Endothelial cell of umbilical vein (primary cell): ENCODE measurements at regions not wholly inside any gene's neighbourhood (a gene's known extent, or its start where the extent isn't known, plus 50 kb on each side); places are given as distances from the start of the nearest gene placed in this dataset.

ENCODE experiments used
- BruUV-seq: library from RNA; stranded (reverse); fragments of 400-500 nt; replicated peaks from 2 replicates; lab custom pipeline; 2021; lab: Mats Ljungman, UMichigan
- CTCF ChIA-PET: fragments of 300-600, 350-600 bp; sonication (Branson Sonifier 250); formaldehyde crosslinking; loops from one replicate; lab custom pipeline; 2021; ENCODE audit warnings: antibody characterized with exemption, inconsistent platforms; lab: Charles Lee
- POLR2A ChIA-PET: fragments of 300-600, 350-600 bp; sonication (Branson Sonifier 250); formaldehyde crosslinking; loops from one replicate; lab custom pipeline; 2021; ENCODE audit warnings: antibody characterized with exemption, inconsistent platforms; lab: Charles Lee
- DNase-seq: peaks from one replicate; pipeline ENCODE4 v3.0.0-alpha.2; 2011; ENCODE audit warnings: low read depth, low spot score
- FAIRE-seq: peaks from 2 replicates; lab custom pipeline; 2011; peaks lifted over from hg19 to GRCh38; lab: Jason Lieb, UNC
- H2AFZ ChIP-seq: 2 replicates; pipeline ENCODE4 v1.6.0; 2012; ENCODE audit warnings: low read depth, low read length, control low read depth, inconsistent platforms
- H3K27ac ChIP-seq: 2 replicates; pipeline ENCODE4 v1.5.1; 2011; ENCODE audit warnings: low read depth, mild to moderate bottlenecking, control low read depth, low read length, moderate library complexity; ENCODE audit not compliant: insufficient read depth
- H3K27me3 ChIP-seq, 2 experiments: 2 replicates each; pipeline versions ENCODE4 v1.6.0 to v1.6.1; 2011; ENCODE audit warnings: low read length in 2 of 2, mixed read lengths in 1 of 2; ENCODE audit not compliant: control insufficient read depth in 2 of 2, insufficient read depth in 2 of 2
- H3K36me3 ChIP-seq, 2 experiments: 2 replicates in 1 of 2; 3 replicates in 1 of 2; pipeline ENCODE4 v1.5.1; 2011; ENCODE audit warnings: low read length in 2 of 2, mild to moderate bottlenecking in 1 of 2, moderate library complexity in 1 of 2; ENCODE audit not compliant: control insufficient read depth in 2 of 2, insufficient read depth in 2 of 2; ENCODE audit errors: extremely low read depth in 1 of 2
- H3K4me1 ChIP-seq: 3 replicates; pipeline ENCODE4 v1.5.1; 2011; ENCODE audit warnings: mild to moderate bottlenecking, low read length; ENCODE audit not compliant: control insufficient read depth, insufficient read depth; ENCODE audit errors: extremely low read depth
- H3K4me2 ChIP-seq: 2 replicates; pipeline ENCODE4 v1.6.1; 2011; ENCODE audit warnings: low read length, control low read depth, mixed read lengths; ENCODE audit not compliant: insufficient read depth
- H3K4me3 ChIP-seq, 3 experiments: fragments of 200-600 bp in 1 of 3; sonication (generic), shearing (Covaris generic) in 1 of 3; replicated peaks in 1 of 3; 2 replicates each; pipeline ENCODE4 v1.5.1; 2011 to 2016; ENCODE audit warnings: control low read depth in 3 of 3, low read length in 3 of 3, mild to moderate bottlenecking in 2 of 3, inconsistent platforms in 1 of 3, low read depth in 1 of 3, moderate library complexity in 1 of 3; ENCODE audit not compliant: insufficient read depth in 1 of 3
- H3K79me2 ChIP-seq: 2 replicates; pipeline ENCODE4 v1.6.0; 2012; ENCODE audit warnings: low read length, inconsistent platforms; ENCODE audit not compliant: control insufficient read depth, insufficient read depth
- H3K9ac ChIP-seq: replicated peaks from 2 replicates; pipeline ENCODE3; 2011; ENCODE audit warnings: low read length, control low read depth; ENCODE audit not compliant: insufficient read depth; ENCODE audit errors: extremely low read depth
- H3K9me1 ChIP-seq: replicated peaks from 3 replicates; pipeline ENCODE4 v1.6.0; 2011; ENCODE audit warnings: mild to moderate bottlenecking, low read length; ENCODE audit not compliant: control insufficient read depth, insufficient read depth; ENCODE audit errors: extremely low read depth
- H3K9me3 ChIP-seq: replicated peaks from 2 replicates; pipeline ENCODE4 v1.5.1; 2012; ENCODE audit warnings: low read length, inconsistent platforms; ENCODE audit not compliant: control insufficient read depth, insufficient read depth
- H4K20me1 ChIP-seq: replicated peaks from 2 replicates; pipeline ENCODE3; 2011; ENCODE audit warnings: mild to moderate bottlenecking, low read length; ENCODE audit not compliant: control insufficient read depth, insufficient read depth; ENCODE audit errors: extremely low read depth
- CTCF ChIP-seq, 2 donors: IDR thresholded peaks; 1 replicate in 1 of 2; 2 replicates in 1 of 2; pipeline ENCODE4 v1.5.1; 2011; ENCODE audit warnings: low read length in 2 of 2, mild to moderate bottlenecking in 2 of 2, moderate library complexity in 2 of 2, control low read depth in 1 of 2, inconsistent platforms in 1 of 2, low read depth in 1 of 2; ENCODE audit not compliant: insufficient read depth in 1 of 2; ENCODE audit errors: extremely low read depth in 1 of 2
- EZH2 ChIP-seq: IDR thresholded peaks from 2 replicates; pipeline ENCODE4 v1.6.1; 2012; ENCODE audit warnings: borderline replicate concordance, low read depth, mild to moderate bottlenecking, moderate library complexity, low read length, inconsistent platforms; ENCODE audit not compliant: severe bottlenecking
- FOS ChIP-seq: IDR thresholded peaks from 2 replicates; pipeline ENCODE4 v1.6.1; 2011; ENCODE audit warnings: mild to moderate bottlenecking, low read length, moderate library complexity, borderline replicate concordance; ENCODE audit not compliant: insufficient read depth
- GATA2 ChIP-seq: IDR thresholded peaks from 2 replicates; pipeline ENCODE4 v1.7.0; 2011; ENCODE audit warnings: low read depth, mild to moderate bottlenecking, moderate library complexity, mixed read lengths, low read length; ENCODE audit not compliant: insufficient read length, insufficient read depth
- JUN ChIP-seq: IDR thresholded peaks from 2 replicates; pipeline ENCODE4 v1.6.1; 2011; ENCODE audit warnings: borderline replicate concordance, low read depth; ENCODE audit not compliant: insufficient read length, insufficient read depth
- MAX ChIP-seq: IDR thresholded peaks from 2 replicates; pipeline ENCODE4 v1.6.1; 2011; ENCODE audit not compliant: insufficient read depth, insufficient read length
- MYC ChIP-seq: IDR thresholded peaks from one replicate; pipeline ENCODE4 v1.6.1; 2011; ENCODE audit warnings: mild to moderate bottlenecking, low read depth, low read length
- POLR2A ChIP-seq: IDR thresholded peaks from 2 replicates; pipeline ENCODE4 v1.6.1; 2012; ENCODE audit warnings: low read depth, mild to moderate bottlenecking, control low read depth, low read length
- POLR2AphosphoS5 ChIP-seq: IDR thresholded peaks from 2 replicates; pipeline ENCODE4 v1.6.1; 2012; ENCODE audit warnings: low read depth, mild to moderate bottlenecking, control low read depth, low read length, moderate library complexity; ENCODE audit not compliant: insufficient read depth
- dilution Hi-C: fragments of 300-500 bp; cut with MboI; formaldehyde crosslinking; loops from one replicate; pipeline ENCODE4 v1.15.0; 2019; ENCODE audit warnings: low sequenced_read_pairs; ENCODE audit not compliant: extremely low pct_ligation_motif_present
- intact Hi-C: fragments of 100-400 bp; cut with micrococcal nuclease; formaldehyde crosslinking; loops from one replicate; pipeline ENCODE4 v1.10.0; 2022

DNA sequence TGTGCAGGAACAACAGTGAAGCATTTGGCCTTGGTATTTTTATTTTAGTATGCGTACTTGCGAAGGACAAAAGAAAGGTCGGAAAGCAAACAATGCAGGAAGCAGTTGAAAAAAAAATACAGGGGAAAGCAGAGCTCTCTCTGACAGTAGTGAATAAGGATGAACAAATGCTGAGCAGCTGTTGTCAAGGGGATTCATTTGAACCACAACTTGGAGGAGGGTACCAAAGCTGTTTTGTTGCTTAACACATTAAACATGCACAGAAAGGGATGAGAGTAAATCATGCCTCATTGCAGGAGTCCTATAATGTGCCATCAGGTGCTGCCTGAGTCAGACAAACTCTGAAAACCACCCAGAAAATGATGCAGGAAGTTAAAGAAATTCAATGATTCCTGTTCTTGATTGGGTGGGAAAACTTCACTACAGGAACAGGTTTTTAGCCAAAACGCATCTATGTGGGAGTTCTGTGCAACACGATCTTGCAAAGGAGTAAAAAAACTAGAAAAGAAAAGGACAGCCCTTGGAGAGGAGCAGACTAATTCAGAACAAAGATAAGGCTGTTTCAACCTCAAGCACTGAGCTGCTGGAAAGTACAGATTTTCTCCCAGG is 2113.5 kb downstream of the LRRC4C start:
- Histone ChIP-seq H2AFZ (no peak overlapping the region), H3K9me1 (no peaks in the 10 kb centered on the region), H4K20me1 (no peaks in the 10 kb centered on the region), H3K79me2 (no peaks in the 10 kb centered on the region), H3K9me3 (no peaks in the 10 kb centered on the region), H3K4me2 (no peak overlapping the region), H3K4me1 (no peaks in the 10 kb centered on the region), H3K4me3 (no peak overlapping the region), H3K27me3 (no peaks in the 10 kb centered on the region), H3K9ac (no peak overlapping the region), H3K36me3 (no peaks in the 10 kb centered on the region), H3K27ac (no peak overlapping the region)
- no TSS peak for BruUV-seq
- POLR2A ChIA-PET, result no interaction called here
- CTCF ChIA-PET, result no interaction called here
- FAIRE-seq (no peak), DNase-seq (no peak)
- dilution Hi-C loops (no loop called here), intact Hi-C loops (no loop called here)
- TF ChIP-seq POLR2A (no peak), GATA2 (no peak), EZH2 (no peak), CTCF (IDR thresholded peaks at IDR 0.05; ENCODE audit: extremely low read depth in 1 of 2, insufficient read depth in 1 of 2, low read depth in 1 of 2, low read length in 2 of 2) (no peak), POLR2AphosphoS5 (no peak), FOS (no peak), MAX (no peak), JUN (no peak), MYC (no peak)
